Natural killer cell (primary cell): ENCODE measurements at regions not wholly inside any gene's neighbourhood (a gene's known extent, or its start where the extent isn't known, plus 50 kb on each side); places are given as distances from the start of the nearest gene placed in this dataset.

Source experiments
- ATAC-seq, 3 donors: fragments of 150-1000 bp in 2 of 3; fragments of 200-7000 bp in 1 of 3; cut with Tn5 transposase; 1 replicate in 1 of 3; 2 replicates in 2 of 3; pipeline ENCODE4 v1.10.0; 2021; ENCODE audit warnings: mild to moderate bottlenecking in 2 of 3, moderate library complexity in 2 of 3
- DNase-seq, 2 donors: peaks; one replicate each; pipeline versions ENCODE4 v3.0.0 to v3.0.0-alpha.2; 2013 to 2021; ENCODE audit warnings: mixed read lengths in 1 of 2
- H3K27ac ChIP-seq: one replicate; pipeline ENCODE4 v1.5.1; 2013; ENCODE audit warnings: mild to moderate bottlenecking, low read length
- H3K27me3 ChIP-seq: one replicate; pipeline ENCODE4 v1.6.1; 2013; ENCODE audit warnings: low read length; ENCODE audit not compliant: control insufficient read depth, insufficient read depth
- H3K36me3 ChIP-seq: one replicate; pipeline ENCODE4 v1.6.1; 2013; ENCODE audit warnings: low read length; ENCODE audit not compliant: control insufficient read depth, insufficient read depth
- H3K4me1 ChIP-seq: one replicate; pipeline ENCODE4 v1.6.1; 2013; ENCODE audit warnings: low read length; ENCODE audit not compliant: control insufficient read depth, insufficient read depth
- H3K4me3 ChIP-seq: one replicate; pipeline ENCODE4 v1.5.1; 2013; ENCODE audit warnings: low read length
- H3K9me3 ChIP-seq: one replicate; pipeline ENCODE4 v1.6.1; 2013; ENCODE audit warnings: low read length; ENCODE audit not compliant: control insufficient read depth, insufficient read depth
- H3K27ac Mint-ChIP-seq, 2 donors: one replicate each; pipeline ENCODE4 v1.8.0; 2022; ENCODE audit warnings: mild to moderate bottlenecking in 2 of 2, mixed read lengths in 2 of 2, moderate library complexity in 1 of 2
- H3K27me3 Mint-ChIP-seq, 2 donors: one replicate each; pipeline ENCODE4 v1.8.0; 2022; ENCODE audit warnings: low read depth in 2 of 2, mixed read lengths in 2 of 2
- H3K36me3 Mint-ChIP-seq: one replicate; pipeline ENCODE4 v1.8.0; 2022; ENCODE audit warnings: mixed read lengths
- H3K4me1 Mint-ChIP-seq, 2 donors: one replicate each; pipeline ENCODE4 v1.8.0; 2022; ENCODE audit warnings: mixed read lengths in 2 of 2
- H3K4me3 Mint-ChIP-seq: one replicate; pipeline ENCODE4 v1.8.0; 2022; ENCODE audit warnings: mild to moderate bottlenecking, moderate library complexity, mixed read lengths
- H3K9me3 Mint-ChIP-seq, 2 donors: one replicate each; pipeline ENCODE4 v1.8.0; 2022; ENCODE audit warnings: mixed read lengths in 2 of 2
- CTCF ChIP-seq: fragments of 200-600 bp; IDR thresholded peaks from one replicate; pipeline ENCODE4 v1.8.0; 2022; ENCODE audit warnings: antibody characterized with exemption
- WGBS: methylation state at CpG from one replicate; pipeline ENCODE4 v1.1.7; 2013; ENCODE audit warnings: missing lambda C conversion rate; ENCODE audit not compliant: insufficient coverage; 5-methylcytosine and 5-hydroxymethylcytosine counted together
- intact Hi-C: fragments of 100-400 bp; cut with micrococcal nuclease; formaldehyde crosslinking; loops from one replicate; pipeline ENCODE4 v1.14.2; 2022

DNA sequence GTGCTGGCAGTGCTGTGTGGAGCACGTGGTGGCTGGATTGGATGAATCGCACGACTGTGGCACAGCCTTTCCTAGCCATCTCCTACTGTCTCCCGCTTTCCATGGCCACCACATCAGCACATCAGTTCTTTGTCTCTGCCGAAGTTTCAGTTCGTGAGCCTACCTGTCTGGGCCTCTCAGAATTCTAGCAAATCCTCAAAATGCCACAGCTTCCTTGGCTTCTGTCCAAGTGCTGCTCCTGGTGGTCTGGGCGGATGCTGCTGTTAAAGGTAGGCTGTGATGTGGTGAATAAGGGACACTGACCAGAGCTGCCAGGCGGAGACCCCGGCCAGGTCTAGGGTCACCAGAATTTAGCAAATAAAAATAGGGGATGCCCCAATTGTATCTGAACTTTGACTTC is 237.4 kb downstream of the LPIN1 start:
- no peaks in the 10 kb centered on the region for H3K27me3 ChIP-seq
- WGBS: 92% methylated on average over 9 of the region's 9 CpGs
- peaks cover 57 to 64% of the 10 kb centered on the region in 2 donors for H3K27me3 Mint-ChIP-seq
- intact Hi-C loops: no loop called here
- no peaks in the 10 kb centered on the region for H3K36me3 ChIP-seq
- peaks cover 0 to 13% of the 10 kb centered on the region in 2 donors for H3K4me1 Mint-ChIP-seq
- peaks cover 18% of the 10 kb centered on the region for H3K36me3 Mint-ChIP-seq
- H3K4me1 ChIP-seq: no peaks in the 10 kb centered on the region
- H3K27ac ChIP-seq: no peak overlapping the region
- ATAC-seq (no peak), DNase-seq (no peak)
- TF ChIP-seq CTCF: no peak
- H3K4me3 Mint-ChIP-seq: no peak overlapping the region
- H3K9me3 Mint-ChIP-seq: no peaks in the 10 kb centered on the region
- no peak overlapping the region for H3K4me3 ChIP-seq
- no peak overlapping the region for H3K27ac Mint-ChIP-seq
- peaks cover 6% of the 10 kb centered on the region for H3K9me3 ChIP-seq

GRCh38 chr2:11984316-11985158 is 238.1 kb downstream of the LPIN1 start:
- DNase-seq (no peak), ATAC-seq (no peak)
- Histone ChIP-seq H3K9me3 (peaks cover 6% of the 10 kb centered on the region), H3K36me3 (no peaks in the 10 kb centered on the region), H3K27me3 (no peaks in the 10 kb centered on the region), H3K4me3 (no peak overlapping the region), H3K27ac (no peak overlapping the region), H3K4me1 (no peaks in the 10 kb centered on the region)
- H3K9me3 Mint-ChIP-seq: no peaks in the 10 kb centered on the region
- peaks cover 57 to 66% of the 10 kb centered on the region in 2 donors for H3K27me3 Mint-ChIP-seq
- WGBS: 85% methylated on average over 18 of the region's 18 CpGs
- intact Hi-C loops: no loop called here
- peaks cover 0 to 13% of the 10 kb centered on the region in 2 donors for H3K4me1 Mint-ChIP-seq
- no peak for TF ChIP-seq CTCF
- no peak overlapping the region for H3K4me3 Mint-ChIP-seq
- H3K36me3 Mint-ChIP-seq: peaks cover 13% of the 10 kb centered on the region
- no peak overlapping the region for H3K27ac Mint-ChIP-seq

DNA sequence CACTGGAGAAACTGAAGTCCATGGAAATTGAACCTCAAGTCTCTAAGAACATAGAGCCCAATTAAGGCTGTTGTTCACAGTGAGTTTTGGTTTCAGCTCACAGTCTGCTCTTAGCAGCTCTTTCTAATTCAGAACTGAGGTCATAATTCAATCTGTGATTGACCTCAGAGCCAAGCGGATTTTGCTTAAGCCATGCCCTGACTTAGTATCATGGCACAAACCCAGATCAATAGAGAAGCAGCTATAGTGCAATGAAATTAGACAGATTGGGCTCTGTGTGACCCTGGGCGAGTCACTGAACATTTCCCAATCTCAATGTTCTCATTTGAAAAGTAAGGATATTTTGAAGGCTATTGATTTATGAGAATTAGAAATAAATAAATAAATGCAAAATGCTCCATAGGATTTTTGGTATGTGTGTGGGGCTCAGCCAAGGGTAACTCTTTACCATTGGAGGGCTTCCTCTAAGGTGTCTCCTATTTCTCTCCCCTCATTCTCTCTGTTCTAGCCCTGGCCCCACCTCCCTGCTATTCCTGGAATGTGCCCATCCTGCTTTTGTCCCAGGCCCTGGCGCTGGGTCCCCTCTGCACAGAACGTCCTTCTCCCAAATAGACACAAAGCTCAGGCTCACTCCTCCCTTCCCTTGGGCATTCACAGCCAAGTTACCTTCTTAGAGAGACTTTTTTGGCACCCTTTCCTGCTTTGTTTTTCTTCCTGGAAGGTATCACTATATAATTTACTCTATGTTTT is 239.6 kb downstream of the LPIN1 start:
- TF ChIP-seq CTCF: no peak
- no peaks in the 10 kb centered on the region for H3K4me1 ChIP-seq
- no peak overlapping the region for H3K27ac Mint-ChIP-seq
- peaks cover 0 to 14% of the 10 kb centered on the region in 2 donors for H3K4me1 Mint-ChIP-seq
- H3K36me3 ChIP-seq: no peaks in the 10 kb centered on the region
- no peak overlapping the region for H3K4me3 Mint-ChIP-seq
- H3K9me3 Mint-ChIP-seq: no peaks in the 10 kb centered on the region
- H3K27me3 Mint-ChIP-seq: peaks cover 56 to 64% of the 10 kb centered on the region in 2 donors
- no peak for ATAC-seq
- H3K9me3 ChIP-seq: peaks cover 6% of the 10 kb centered on the region
- no peak overlapping the region for H3K4me3 ChIP-seq
- H3K36me3 Mint-ChIP-seq: peaks cover 8% of the 10 kb centered on the region
- no peak overlapping the region for H3K27ac ChIP-seq
- no peaks in the 10 kb centered on the region for H3K27me3 ChIP-seq
- intact Hi-C loops: no loop called here
- no peak for DNase-seq
- 95% methylated on average over 3 of the region's 4 CpGs for WGBS
